ENCODE measurements at regions not wholly inside any gene's neighbourhood (a gene's known extent, or its start where the extent isn't known, plus 50 kb on each side); places are given as distances from the start of the nearest gene placed in this dataset.

- TF ChIP-seq CTCF (IDR thresholded peaks at IDR 0.05) (no peak), POLR2A (IDR thresholded peaks at IDR 0.05) (no peak), POLR2AphosphoS5 (IDR thresholded peaks at IDR 0.05) (no peak)
Measured at GRCh38 chr5:18252559-18252958, 618.3 kb downstream of the TAF11L14 start.
